K562 (cell line): ENCODE measurements at regions not wholly inside any gene's neighbourhood (a gene's known extent, or its start where the extent isn't known, plus 50 kb on each side); places are given as distances from the start of the nearest gene placed in this dataset.

ENCODE experiments used
- ATAC-seq: fragments of 200-7000 bp; cut with Tn5 transposase; 3 replicates; pipeline ENCODE4 v1.9.1; 2020; ENCODE audit warnings: moderate library complexity
- BruUV-seq: library from RNA; stranded (reverse); fragments of 400-500 nt; replicated peaks from 2 replicates; lab custom pipeline; 2021; lab: Mats Ljungman, UMichigan
- CTCF ChIA-PET: fragments of 300-600 bp; formaldehyde crosslinking; extraction: SDS; loops from one replicate; lab custom pipeline; 2021; ENCODE audit warnings: low intra/inter-chr PET ratio; lab: Yijun Ruan, JAX
- POLR2A ChIA-PET: fragments of 300-600, 350-650 bp; sonication (Branson Sonifier 250); formaldehyde crosslinking; extraction: SDS; loops from one replicate; lab custom pipeline; 2021; ENCODE audit warnings: antibody characterized with exemption, inconsistent platforms; lab: Yijun Ruan, JAX
- DNase-seq, 4 experiments: peaks; one replicate each; pipeline versions ENCODE4 v3.0.0 to v3.0.0-alpha.2; 2011 to 2018; ENCODE audit warnings: low spot score in 3 of 4, mixed read lengths in 3 of 4; ENCODE audit errors: extremely low read depth in 1 of 4
- FAIRE-seq: peaks from 2 replicates; lab custom pipeline; 2011; peaks lifted over from hg19 to GRCh38; lab: Jason Lieb, UNC
- H2AFZ ChIP-seq: 2 replicates; pipeline ENCODE4 v1.6.0; 2011; ENCODE audit warnings: low read depth, low read length, control low read depth, inconsistent platforms
- H3K27ac ChIP-seq: fragments of 200-600 bp; 3 replicates; pipeline ENCODE4 v1.8.0; 2011; ENCODE audit warnings: low read depth, mild to moderate bottlenecking, control low read depth, inconsistent platforms, low read length, moderate library complexity, mixed read lengths; ENCODE audit errors: extremely low read depth
- H3K27me3 ChIP-seq, 2 experiments: fragments of 300-600 bp in 1 of 2; 2 replicates in 1 of 2; 3 replicates in 1 of 2; pipeline versions ENCODE4 v1.6.0 to v1.8.0; 2011; ENCODE audit warnings: inconsistent platforms in 2 of 2, low read length in 2 of 2, mild to moderate bottlenecking in 1 of 2, mixed read lengths in 1 of 2, moderate library complexity in 1 of 2; ENCODE audit not compliant: control insufficient read depth in 2 of 2, insufficient read depth in 2 of 2
- H3K36me3 ChIP-seq: fragments of 300-600 bp; 3 replicates; pipeline ENCODE4 v1.8.0; 2011; ENCODE audit warnings: mild to moderate bottlenecking, low read length, inconsistent platforms; ENCODE audit not compliant: control insufficient read depth, insufficient read depth
- H3K4me1 ChIP-seq, 2 experiments: fragments of 200-600 bp in 1 of 2; replicated peaks in 1 of 2; 2 replicates in 1 of 2; 3 replicates in 1 of 2; pipeline versions ENCODE4 v1.5.1 to v1.8.0; 2011; ENCODE audit warnings: inconsistent platforms in 2 of 2, low read length in 2 of 2, mild to moderate bottlenecking in 1 of 2, mixed read lengths in 1 of 2, moderate library complexity in 1 of 2; ENCODE audit not compliant: control insufficient read depth in 2 of 2, insufficient read depth in 2 of 2
- H3K4me2 ChIP-seq: 2 replicates; pipeline ENCODE4 v1.6.1; 2011; ENCODE audit warnings: low read length, control low read depth, inconsistent platforms, mixed read lengths; ENCODE audit not compliant: insufficient read depth
- H3K4me3 ChIP-seq: fragments of 200-600 bp; sonication (generic), shearing (Covaris generic); 2 replicates; pipeline ENCODE4 v1.5.1; 2016; ENCODE audit warnings: control low read depth, inconsistent platforms
- H3K79me2 ChIP-seq: fragments of 200-600 bp; 3 replicates; pipeline ENCODE4 v1.8.0; 2011; ENCODE audit warnings: low read length, inconsistent platforms; ENCODE audit not compliant: control insufficient read depth, insufficient read depth
- H3K9ac ChIP-seq, 2 experiments: 2 replicates each; pipeline versions ENCODE4 v1.6.0 to v1.6.1; 2011; ENCODE audit warnings: low read depth in 2 of 2, low read length in 2 of 2, control low read depth in 1 of 2, inconsistent platforms in 1 of 2, mild to moderate bottlenecking in 1 of 2, mixed read lengths in 1 of 2; ENCODE audit not compliant: insufficient read depth in 1 of 2
- H3K9me1 ChIP-seq: one replicate; pipeline ENCODE4 v1.6.0; 2011; ENCODE audit warnings: inconsistent platforms, mild to moderate bottlenecking, low read length, moderate library complexity; ENCODE audit not compliant: control insufficient read depth, insufficient read depth
- H3K9me3 ChIP-seq: replicated peaks from 2 replicates; pipeline ENCODE4 v1.5.1; 2011; ENCODE audit warnings: low read depth, low read length, inconsistent platforms; ENCODE audit not compliant: control insufficient read depth, insufficient read depth
- H4K20me1 ChIP-seq: replicated peaks from 2 replicates; pipeline ENCODE4 v1.6.1; 2011; ENCODE audit warnings: low read length, inconsistent platforms, mixed read lengths; ENCODE audit not compliant: control insufficient read depth, insufficient read depth
- CBFA2T2 ChIP-seq: fragments of 450-650 bp; conservative IDR thresholded peaks from 2 replicates; pipeline ENCODE4 v1.6.1; 2017; ENCODE audit warnings: mild to moderate bottlenecking
- CBFA2T3 ChIP-seq: fragments of 450-650 bp; IDR thresholded peaks from 2 replicates; pipeline ENCODE4 v1.6.1; 2017
- RCOR1 ChIP-seq, 2 experiments: IDR thresholded peaks; 2 replicates each; pipeline ENCODE4 v1.6.1; 2012; ENCODE audit warnings: low read depth in 2 of 2, low read length in 2 of 2, borderline replicate concordance in 1 of 2, improper control_type of control experiment in 1 of 2
- ZBTB12 ChIP-seq: fragments of 250-450 bp; sonication (Bioruptor Pico); IDR thresholded peaks from 2 replicates; pipeline ENCODE4 v1.4.0; 2020
- ZNF449 ChIP-seq: fragments of 250-450 bp; sonication (Bioruptor Pico); IDR thresholded peaks from 2 replicates; pipeline ENCODE4 v1.8.0; 2022; ENCODE audit warnings: moderate library complexity, mild to moderate bottlenecking, inconsistent platforms
- WGBS: fragments of 100-300 bp; shearing (Covaris generic); methylation state at CpG from one replicate; pipeline ENCODE4 v1.1.6; 2016; ENCODE audit warnings: low coverage, mixed read lengths; ENCODE audit not compliant: insufficient coverage; ENCODE audit errors: missing lambda C conversion rate; 5-methylcytosine and 5-hydroxymethylcytosine counted together
- in situ Hi-C: fragments of 300-500 bp; cut with MboI; formaldehyde crosslinking; loops from 4 replicates; pipeline ENCODE4 v1.15.0; 2018; ENCODE audit warnings: inconsistent platforms, mixed read lengths
- intact Hi-C: fragments of 100-400 bp; cut with micrococcal nuclease; formaldehyde crosslinking; loops from 2 replicates; pipeline ENCODE4 v1.14.2; 2022

DNA sequence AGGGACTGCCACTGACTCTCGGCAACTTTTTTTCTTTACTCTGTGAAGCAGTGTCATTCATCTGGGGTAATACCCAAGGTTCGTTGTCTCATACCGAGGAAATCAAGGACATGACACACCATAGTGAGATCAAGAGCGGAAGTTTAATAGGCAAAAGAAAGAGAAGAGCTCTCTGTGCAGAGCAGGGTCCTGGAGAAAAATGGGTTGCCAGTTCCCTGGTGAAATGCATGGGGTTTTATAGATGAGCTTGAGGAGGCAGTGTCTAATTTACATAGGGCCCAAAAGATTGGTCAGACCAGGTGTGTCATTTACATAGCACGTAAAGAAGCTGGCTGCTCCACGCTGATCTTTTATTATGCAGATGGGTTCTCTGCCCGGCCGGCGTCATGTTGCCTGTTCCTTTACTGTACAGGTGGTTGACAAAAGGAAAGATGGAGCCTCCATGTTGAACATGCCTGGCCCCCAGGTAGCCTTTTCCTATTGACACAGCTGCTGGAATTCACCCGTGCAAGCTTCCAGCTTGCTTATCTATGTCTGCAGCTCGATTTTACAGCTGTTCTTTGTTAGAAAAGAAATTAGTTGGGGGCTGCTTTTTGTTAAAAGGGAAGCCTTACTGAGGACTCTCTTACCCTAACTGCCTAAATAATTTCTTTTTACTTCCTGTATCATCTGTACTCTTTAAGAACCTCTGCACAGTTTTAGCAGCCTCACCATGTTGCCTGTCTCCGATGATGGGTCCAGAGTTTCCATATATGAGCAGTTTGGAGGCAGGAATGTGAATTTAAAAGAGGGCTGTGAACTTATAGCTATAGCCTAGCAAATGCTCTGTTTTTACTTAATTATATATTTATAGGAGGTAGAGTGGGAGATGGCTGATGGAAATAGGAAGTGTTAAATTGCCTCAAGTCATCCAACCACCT is 98.0 kb upstream of the DIAPH3 start:
- no peak overlapping the region for H3K4me3 ChIP-seq
- WGBS = 23% methylated on average over 11 of the region's 12 CpGs
- H3K9me3 ChIP-seq = no peaks in the 10 kb centered on the region
- H2AFZ ChIP-seq = peak overlapping the region; percentile 81
- ATAC-seq (peak; percentile 53; the same call in 2 of the 3 replicates), DNase-seq (peak in 1 of 4 experiments; percentile 26), FAIRE-seq (no peak)
- no peak overlapping the region; the same call in 1 of the 2 replicates for H3K4me2 ChIP-seq
- H3K9ac ChIP-seq = no peak overlapping the region
- H4K20me1 ChIP-seq = no peaks in the 10 kb centered on the region
- H3K27ac ChIP-seq = no peak overlapping the region
- no peaks in the 10 kb centered on the region for H3K9me1 ChIP-seq
- BruUV-seq = no TSS peak
- H3K36me3 ChIP-seq = no peaks in the 10 kb centered on the region
- TF ChIP-seq CBFA2T3 = peak; percentile 28; the same call in 1 of the 2 replicates
- TF ChIP-seq RCOR1 (IDR thresholded peaks at IDR 0.05; ENCODE audit: borderline replicate concordance in 1 of 2, low read depth in 2 of 2, low read length in 2 of 2) = no peak
- TF ChIP-seq CBFA2T2 = peak; percentile 24; the same call in 1 of the 2 replicates
- no peak for TF ChIP-seq ZNF449 (CRISPR knock-in tag)
- no peak for TF ChIP-seq ZBTB12 (CRISPR knock-in tag)
- no peaks in the 10 kb centered on the region for H3K27me3 ChIP-seq
- ChIA-PET POLR2A (interaction anchor here (1.2 kb wide), 1 partner anchor 9 kb away, joined by 3 read pairs; no protein-coding TSS in a partner anchor), CTCF (no interaction called here)
- H3K79me2 ChIP-seq = no peaks in the 10 kb centered on the region
- in situ Hi-C loops (no loop called here), intact Hi-C loops (no loop called here)
- H3K4me1 ChIP-seq = no peaks in the 10 kb centered on the region
